ENCODE measurements at regions not wholly inside any gene's neighbourhood (a gene's known extent, or its start where the extent isn't known, plus 50 kb on each side); places are given as distances from the start of the nearest gene placed in this dataset.

- H3K27me3 ChIP-seq: no peaks in the 10 kb centered on the region
- H3K4me1 ChIP-seq: no peaks in the 10 kb centered on the region
- intact Hi-C loops (cut with DNase I; ENCODE audit: low total_unique reads): no loop called here
- no peak for TF ChIP-seq POLR2A (IDR thresholded peaks at IDR 0.05)
- no peak for TF ChIP-seq CTCF (IDR thresholded peaks at IDR 0.05)
- H3K36me3 ChIP-seq (ENCODE audit: low read depth, missing control alignments): no peaks in the 10 kb centered on the region
- no peak for DNase-seq
- H3K27ac ChIP-seq: no peak overlapping the region
- WGBS, 2 donors: 53 to 96% methylated on average over 1 of the region's 1 CpG
- no peaks in the 10 kb centered on the region for H3K9me3 ChIP-seq
- H3K4me3 ChIP-seq: no peak overlapping the region
These were observed 284.7 kb downstream of the IRS1 start for GRCh38 chr2:226514895-226515294.

- 74 to 85% methylated on average over 4 of the region's 4 CpGs for WGBS, 2 donors
- DNase-seq: no peak
These were observed 288.3 kb downstream of the IRS1 start for GRCh38 chr2:226511311-226511710.

GRCh38 chr2:226508683-226509082, 290.9 kb downstream of the IRS1 start:
- no peak overlapping the region for H3K27ac ChIP-seq
- DNase-seq: no peak
- intact Hi-C loops (cut with DNase I; ENCODE audit: low total_unique reads): no loop called here

More at GRCh38 chr2:226511311-226511710, 288.3 kb downstream of the IRS1 start:
- Histone ChIP-seq H3K4me1 (no peaks in the 10 kb centered on the region), H3K27me3 (no peaks in the 10 kb centered on the region), H3K27ac (no peak overlapping the region), H3K4me3 (no peak overlapping the region), H3K36me3 (ENCODE audit: low read depth, missing control alignments) (no peaks in the 10 kb centered on the region), H3K9me3 (no peaks in the 10 kb centered on the region)
- TF ChIP-seq POLR2A (IDR thresholded peaks at IDR 0.05) (no peak), CTCF (IDR thresholded peaks at IDR 0.05) (no peak)
- intact Hi-C loops (cut with DNase I; ENCODE audit: low total_unique reads): no loop called here

GRCh38 chr2:226508005-226508404, 291.6 kb downstream of the IRS1 start:
- H3K4me1 ChIP-seq: no peaks in the 10 kb centered on the region
- H3K4me3 ChIP-seq: no peak overlapping the region
- H3K27ac ChIP-seq: no peak overlapping the region
- no peak for DNase-seq
- intact Hi-C loops (cut with DNase I; ENCODE audit: low total_unique reads): no loop called here
- H3K27me3 ChIP-seq: no peaks in the 10 kb centered on the region
- no peaks in the 10 kb centered on the region for H3K9me3 ChIP-seq
- WGBS, 2 donors: 75 to 85% methylated on average over 3 of the region's 3 CpGs
- TF ChIP-seq POLR2A (IDR thresholded peaks at IDR 0.05) (no peak), CTCF (IDR thresholded peaks at IDR 0.05) (no peak)
- H3K36me3 ChIP-seq (ENCODE audit: low read depth, missing control alignments): no peaks in the 10 kb centered on the region

More at GRCh38 chr2:226508683-226509082, 290.9 kb downstream of the IRS1 start:
- Histone ChIP-seq H3K9me3 (no peaks in the 10 kb centered on the region), H3K4me3 (no peak overlapping the region), H3K36me3 (ENCODE audit: low read depth, missing control alignments) (no peaks in the 10 kb centered on the region), H3K27me3 (no peaks in the 10 kb centered on the region), H3K4me1 (no peaks in the 10 kb centered on the region)
- no peak for TF ChIP-seq CTCF (IDR thresholded peaks at IDR 0.05)
- no peak for TF ChIP-seq POLR2A (IDR thresholded peaks at IDR 0.05)
- WGBS, 2 donors: 46 to 55% methylated on average over 2 of the region's 2 CpGs

GRCh38 chr2:226497146-226497909, 302.3 kb downstream of the IRS1 start:
- TF ChIP-seq CTCF (IDR thresholded peaks at IDR 0.05) (no peak), POLR2A (IDR thresholded peaks at IDR 0.05) (no peak)
- Histone ChIP-seq H3K36me3 (ENCODE audit: low read depth, missing control alignments) (no peaks in the 10 kb centered on the region), H3K4me3 (no peak overlapping the region), H3K27ac (no peak overlapping the region), H3K27me3 (no peaks in the 10 kb centered on the region), H3K4me1 (no peaks in the 10 kb centered on the region), H3K9me3 (no peaks in the 10 kb centered on the region)
- no peak for DNase-seq
- intact Hi-C loops (cut with DNase I; ENCODE audit: low total_unique reads): no loop called here
- WGBS, 2 donors: 92 to 93% methylated on average over 4 of the region's 4 CpGs

Measured in testis (tissue), 2 donors.